GM20000 (cell line): ENCODE measurements at regions not wholly inside any gene's neighbourhood (a gene's known extent, or its start where the extent isn't known, plus 50 kb on each side); places are given as distances from the start of the nearest gene placed in this dataset.

Source experiments
- DNase-seq: peaks from one replicate; pipeline ENCODE4 v3.0.0; 2012; ENCODE audit warnings: low spot score
- TF ChIP-seq, protein P1 (sequence below): IDR thresholded peaks from 2 replicates; pipeline ENCODE4 v1.5.1; 2012; ENCODE audit warnings: mild to moderate bottlenecking, control low read depth; ENCODE audit errors: extremely low read depth, missing control alignments

DNA sequence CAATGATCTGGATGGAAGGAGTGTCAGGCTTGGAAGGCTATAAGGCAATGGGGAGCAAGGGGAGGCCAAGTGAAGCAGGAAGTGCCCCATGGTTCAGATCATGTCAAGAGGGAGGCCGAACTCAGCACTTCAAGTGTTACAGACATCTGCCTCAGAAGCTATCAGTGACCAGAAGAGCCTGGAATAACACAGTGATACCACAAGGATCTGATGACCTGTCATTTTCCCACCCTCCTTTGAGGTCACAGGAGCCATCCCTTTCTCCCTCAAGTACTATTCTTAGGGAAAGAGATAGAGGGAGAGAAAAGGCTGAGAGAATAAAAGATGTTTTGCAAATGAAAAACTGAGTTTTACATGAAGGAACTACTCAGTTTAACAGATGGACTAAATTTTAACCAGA lies 454.8 kb downstream of the CSNK1G3 start:
- no peak for DNase-seq
- TF ChIP-seq, protein P1, sequence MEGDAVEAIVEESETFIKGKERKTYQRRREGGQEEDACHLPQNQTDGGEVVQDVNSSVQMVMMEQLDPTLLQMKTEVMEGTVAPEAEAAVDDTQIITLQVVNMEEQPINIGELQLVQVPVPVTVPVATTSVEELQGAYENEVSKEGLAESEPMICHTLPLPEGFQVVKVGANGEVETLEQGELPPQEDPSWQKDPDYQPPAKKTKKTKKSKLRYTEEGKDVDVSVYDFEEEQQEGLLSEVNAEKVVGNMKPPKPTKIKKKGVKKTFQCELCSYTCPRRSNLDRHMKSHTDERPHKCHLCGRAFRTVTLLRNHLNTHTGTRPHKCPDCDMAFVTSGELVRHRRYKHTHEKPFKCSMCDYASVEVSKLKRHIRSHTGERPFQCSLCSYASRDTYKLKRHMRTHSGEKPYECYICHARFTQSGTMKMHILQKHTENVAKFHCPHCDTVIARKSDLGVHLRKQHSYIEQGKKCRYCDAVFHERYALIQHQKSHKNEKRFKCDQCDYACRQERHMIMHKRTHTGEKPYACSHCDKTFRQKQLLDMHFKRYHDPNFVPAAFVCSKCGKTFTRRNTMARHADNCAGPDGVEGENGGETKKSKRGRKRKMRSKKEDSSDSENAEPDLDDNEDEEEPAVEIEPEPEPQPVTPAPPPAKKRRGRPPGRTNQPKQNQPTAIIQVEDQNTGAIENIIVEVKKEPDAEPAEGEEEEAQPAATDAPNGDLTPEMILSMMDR: no peak

DNA sequence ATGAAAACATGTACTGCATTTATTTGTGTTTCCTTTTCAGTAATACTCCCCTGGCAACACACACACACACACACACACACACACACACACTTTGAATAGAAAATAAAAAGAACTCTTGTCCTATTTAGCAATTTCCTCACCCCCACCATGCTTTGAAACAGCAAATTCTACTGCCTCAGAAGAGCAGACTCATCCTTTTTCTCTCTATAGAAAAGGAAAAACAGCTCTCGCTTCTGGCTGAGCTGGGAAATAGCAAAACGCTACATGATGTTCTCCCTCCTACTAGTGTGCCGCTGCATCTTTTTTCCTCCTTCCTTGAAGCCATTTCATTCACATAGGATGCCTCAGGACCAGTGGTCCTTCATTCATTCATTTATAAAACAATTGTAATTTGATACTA lies 453.6 kb downstream of the CSNK1G3 start:
- TF ChIP-seq, protein P1: no peak
- DNase-seq: no peak

DNA sequence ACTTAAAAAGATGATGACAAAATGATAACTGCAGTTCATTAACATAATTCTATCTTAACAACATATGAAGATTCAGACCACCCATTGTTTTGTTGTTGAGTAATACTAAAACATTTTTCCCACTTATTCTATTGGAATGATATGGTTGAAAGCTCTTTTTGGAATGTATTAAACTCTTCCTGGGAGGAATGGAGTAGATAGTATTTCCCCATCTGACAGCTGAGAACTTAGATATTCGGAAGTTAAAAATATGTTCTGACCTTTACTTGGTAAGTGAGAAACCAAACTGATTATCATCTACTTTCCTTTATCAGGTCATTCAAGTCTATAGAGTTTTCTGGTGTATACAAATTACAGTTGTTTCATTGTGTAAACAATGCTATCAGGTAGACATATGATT lies 452.9 kb downstream of the CSNK1G3 start:
- DNase-seq: no peak
- TF ChIP-seq, protein P1: no peak

DNA sequence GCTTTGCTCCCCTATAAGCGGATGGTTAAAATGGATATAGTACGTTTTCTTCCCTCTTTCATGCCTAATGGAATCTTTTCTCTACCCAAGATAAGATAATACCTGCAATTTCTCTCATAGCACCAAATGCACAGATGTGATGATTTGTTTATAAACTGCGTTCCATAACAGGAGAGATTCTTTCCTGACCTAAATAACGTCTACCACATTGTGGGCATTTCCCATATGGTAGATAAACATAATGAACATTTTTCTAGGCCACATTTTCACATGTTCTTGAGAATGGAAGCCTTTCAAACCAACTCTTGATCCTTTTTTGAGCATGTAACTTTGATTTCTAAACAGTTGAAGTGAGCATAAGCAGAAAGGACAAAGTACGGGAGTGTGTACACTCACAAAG lies 448.5 kb downstream of the CSNK1G3 start:
- TF ChIP-seq, protein P1: no peak
- DNase-seq: no peak

DNA sequence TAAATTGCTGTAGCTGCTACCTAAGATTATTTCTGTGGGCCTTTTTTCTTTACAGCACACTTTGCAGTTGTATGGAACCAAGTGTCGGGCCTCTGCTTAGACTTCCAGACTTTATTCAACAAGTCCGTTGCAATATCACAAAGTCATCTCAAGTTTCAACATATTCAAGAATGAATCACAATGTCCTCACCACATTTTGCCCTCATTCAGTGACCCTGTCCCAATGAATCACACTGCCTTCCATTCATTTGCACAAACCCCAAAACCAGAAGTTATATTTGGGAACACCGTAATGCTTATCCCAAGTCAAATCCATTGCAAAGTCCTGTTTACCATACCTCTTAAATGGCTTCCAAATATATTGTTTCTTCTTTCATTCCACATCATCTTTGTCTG lies 439.6 kb downstream of the CSNK1G3 start:
- TF ChIP-seq, protein P1: no peak
- DNase-seq: no peak

DNA sequence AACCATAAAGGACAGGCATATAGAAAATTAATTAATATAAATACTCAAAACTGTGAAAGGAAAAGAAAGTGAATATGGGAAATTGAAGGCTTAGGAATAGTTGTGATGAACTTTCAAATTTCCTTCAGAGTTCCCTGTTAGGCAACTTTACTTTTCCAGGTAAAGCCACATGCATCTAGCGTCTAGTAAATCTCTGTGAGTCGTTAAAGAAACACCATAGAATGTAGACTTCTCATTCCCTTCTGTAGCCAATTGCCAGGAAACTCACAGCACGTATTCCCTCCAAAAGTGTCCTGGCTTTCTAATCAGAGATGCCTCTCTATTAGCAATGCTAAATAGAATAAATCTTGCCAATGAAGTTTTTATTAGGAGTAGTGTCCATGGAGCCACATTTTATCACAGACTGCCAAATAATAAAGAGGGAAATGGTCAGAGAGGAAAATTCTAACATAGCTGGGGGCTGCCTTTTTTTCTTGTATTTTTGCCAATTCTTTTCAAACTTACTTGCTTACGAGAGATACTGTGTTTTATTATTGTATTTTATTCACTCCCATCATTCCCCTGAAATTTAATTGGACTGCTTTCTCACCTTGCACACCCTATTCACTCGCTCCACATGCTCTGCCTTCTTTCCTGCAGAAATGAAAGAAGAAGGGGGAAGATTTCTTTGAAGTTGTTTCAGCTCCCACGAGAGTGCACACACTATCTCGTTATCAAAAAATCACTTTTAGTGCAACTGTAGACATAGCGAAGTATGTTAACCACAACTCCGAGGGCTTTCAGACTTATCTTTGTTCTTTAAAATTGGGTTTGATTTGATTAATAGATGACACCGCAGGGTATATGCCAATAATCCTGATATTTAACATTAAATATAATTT lies 439.0 kb downstream of the CSNK1G3 start:
- no peak for DNase-seq
- TF ChIP-seq, protein P1: no peak

DNA sequence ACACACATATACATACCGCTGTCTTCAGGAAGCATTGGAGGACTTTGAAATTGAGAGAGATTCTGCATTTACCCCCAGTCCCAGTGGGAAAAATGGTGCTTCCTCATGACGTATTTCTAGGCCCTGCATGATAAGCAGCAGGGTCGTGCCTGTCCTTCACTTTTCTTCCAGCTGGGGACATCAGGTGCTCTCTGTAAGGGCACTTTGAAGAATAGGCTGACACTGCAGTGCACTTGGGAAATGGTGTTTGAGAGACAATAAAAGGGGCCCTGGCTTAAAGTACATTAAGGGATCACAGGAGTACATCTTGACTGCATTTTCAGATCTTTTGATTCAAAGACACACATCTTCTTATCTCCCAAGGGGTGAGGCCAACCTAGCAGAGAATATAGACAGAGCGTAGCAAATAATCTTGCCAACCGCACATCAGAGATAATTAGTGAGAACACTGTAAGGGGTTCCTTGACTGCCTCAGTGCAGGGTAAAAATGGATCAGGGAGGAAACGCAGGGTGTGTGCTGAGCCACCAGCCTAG lies 437.9 kb downstream of the CSNK1G3 start:
- TF ChIP-seq, protein P1: no peak
- no peak for DNase-seq
